ENCODE measurements at regions not wholly inside any gene's neighbourhood (a gene's known extent, or its start where the extent isn't known, plus 50 kb on each side); places are given as distances from the start of the nearest gene placed in this dataset.
A peak's percentile ranks its signal among the peaks of the same experiment; 100 is the strongest.

- peak in 2 of 3 donors; percentile 7 to 45 for DNase-seq
Measured at GRCh38 chr7:25500393-25500921, 272.2 kb upstream of the NPVF start.

GRCh38 chr7:25503306-25503705 is 275.0 kb upstream of the NPVF start:
- DNase-seq, result peak in 2 of 3 donors; percentile 25 to 64

GRCh38 chr7:25512061-25512687 is 283.9 kb upstream of the NPVF start:
- DNase-seq, result no peak

GRCh38 chr7:25515633-25516275 is 287.5 kb upstream of the NPVF start:
- no peak for DNase-seq

GRCh38 chr7:25517906-25518305 is 289.6 kb upstream of the NPVF start:
- DNase-seq, result no peak

- DNase-seq, result no peak
Measured at GRCh38 chr7:25520017-25520416, 291.7 kb upstream of the NPVF start.

- no peak for DNase-seq
Measured at GRCh38 chr7:25520516-25520915, 292.2 kb upstream of the NPVF start.

- no peak for DNase-seq
Measured at GRCh38 chr7:25521236-25521635, 292.9 kb upstream of the NPVF start.

- no peak for DNase-seq
Measured at GRCh38 chr7:25522727-25523126, 294.4 kb upstream of the NPVF start.

- DNase-seq, result no peak
Measured at GRCh38 chr7:25527665-25528170, 299.4 kb upstream of the NPVF start.

GRCh38 chr7:25529320-25529719 is 301.0 kb upstream of the NPVF start:
- no peak for DNase-seq

GRCh38 chr7:25536851-25537250 is 308.6 kb upstream of the NPVF start:
- no peak for DNase-seq

GRCh38 chr7:25537662-25538375 is 309.5 kb upstream of the NPVF start:
- no peak for DNase-seq

- DNase-seq, result no peak
Measured at GRCh38 chr7:25541094-25541821, 313.0 kb upstream of the NPVF start.

- no peak for DNase-seq
Measured at GRCh38 chr7:25541877-25542276, 313.6 kb upstream of the NPVF start.

- DNase-seq, result no peak
Measured at GRCh38 chr7:25543210-25543609, 314.9 kb upstream of the NPVF start.

GRCh38 chr7:25543798-25544197 is 315.5 kb upstream of the NPVF start:
- no peak for DNase-seq

- no peak for DNase-seq
Measured at GRCh38 chr7:25544254-25544653, 316.0 kb upstream of the NPVF start.

- DNase-seq, result peak in 1 of 3 donors; percentile 51
Measured at GRCh38 chr7:25545124-25546008, 317.1 kb upstream of the NPVF start.

GRCh38 chr7:25546306-25546705 is 318.0 kb upstream of the NPVF start:
- DNase-seq, result no peak

All from muscle of back (tissue), 3 donors.